H9 (cell line): ENCODE measurements at regions not wholly inside any gene's neighbourhood (a gene's known extent, or its start where the extent isn't known, plus 50 kb on each side); places are given as distances from the start of the nearest gene placed in this dataset.

Experiments
- DNase-seq: peaks from one replicate; pipeline ENCODE4 v3.0.0-alpha.2; 2017
- H2AFZ ChIP-seq: one replicate; pipeline ENCODE4 v1.6.1; 2013; ENCODE audit warnings: mild to moderate bottlenecking, low read length, control low read depth, moderate library complexity
- H2AK5ac ChIP-seq: 2 replicates; pipeline ENCODE4 v1.6.1; 2013; ENCODE audit warnings: low read length, control low read depth, mixed read lengths; ENCODE audit not compliant: insufficient read length
- H2BK120ac ChIP-seq: one replicate; pipeline ENCODE4 v1.6.1; 2013; ENCODE audit warnings: low read depth, mild to moderate bottlenecking, low read length, control low read depth, inconsistent platforms; ENCODE audit not compliant: poor library complexity, severe bottlenecking
- H2BK12ac ChIP-seq: 2 replicates; pipeline ENCODE4 v1.6.1; 2013; ENCODE audit warnings: low read length, control low read depth, mixed read lengths, low read depth; ENCODE audit not compliant: insufficient read length
- H2BK15ac ChIP-seq: 2 replicates; pipeline ENCODE4 v1.6.1; 2013; ENCODE audit warnings: low read depth, low read length, control low read depth
- H2BK20ac ChIP-seq: one replicate; pipeline ENCODE4 v1.6.1; 2013; ENCODE audit warnings: low read depth, mild to moderate bottlenecking, low read length, control low read depth, inconsistent platforms; ENCODE audit not compliant: poor library complexity, severe bottlenecking
- H2BK5ac ChIP-seq: 2 replicates; pipeline ENCODE4 v1.6.1; 2013; ENCODE audit warnings: low read length, control low read depth, mixed read lengths; ENCODE audit not compliant: insufficient read length
- H3K14ac ChIP-seq: 2 replicates; pipeline ENCODE4 v1.6.1; 2013; ENCODE audit warnings: low read length, control low read depth; ENCODE audit not compliant: insufficient read depth
- H3K18ac ChIP-seq: 2 replicates; pipeline ENCODE4 v1.6.1; 2013; ENCODE audit warnings: low read depth, mild to moderate bottlenecking, mixed read lengths, low read length, control low read depth; ENCODE audit not compliant: insufficient read length
- H3K23ac ChIP-seq: 2 replicates; pipeline ENCODE4 v1.6.1; 2013; ENCODE audit warnings: low read length, control low read depth, mixed read lengths, low read depth; ENCODE audit not compliant: insufficient read length
- H3K23me2 ChIP-seq: 2 replicates; pipeline ENCODE4 v1.6.1; 2013; ENCODE audit warnings: low read depth, mild to moderate bottlenecking, mixed read lengths, low read length, control low read depth; ENCODE audit not compliant: insufficient read length, poor library complexity, severe bottlenecking
- H3K27ac ChIP-seq: 2 replicates; pipeline ENCODE4 v1.5.1; 2013; ENCODE audit warnings: low read length, control low read depth, mixed read lengths, low read depth; ENCODE audit not compliant: insufficient read length
- H3K27me3 ChIP-seq: 2 replicates; pipeline ENCODE4 v1.6.1; 2013; ENCODE audit warnings: low read length, control low read depth, inconsistent platforms; ENCODE audit not compliant: insufficient read depth
- H3K4ac ChIP-seq: 2 replicates; pipeline ENCODE4 v1.6.1; 2013; ENCODE audit warnings: low read depth, mild to moderate bottlenecking, control low read depth, inconsistent platforms, low read length, moderate library complexity
- H3K4me1 ChIP-seq: 2 replicates; pipeline ENCODE4 v1.6.1; 2013; ENCODE audit warnings: low read length, control low read depth, inconsistent platforms; ENCODE audit not compliant: insufficient read depth
- H3K4me2 ChIP-seq: 2 replicates; pipeline ENCODE4 v1.6.1; 2013; ENCODE audit warnings: low read length, control low read depth, mixed read lengths; ENCODE audit not compliant: insufficient read length, insufficient read depth
- H3K56ac ChIP-seq: 2 replicates; pipeline ENCODE4 v1.6.1; 2013; ENCODE audit warnings: low read depth, mild to moderate bottlenecking, mixed read lengths, low read length, control low read depth; ENCODE audit not compliant: insufficient read length
- H3K79me1 ChIP-seq: 2 replicates; pipeline ENCODE4 v1.6.1; 2013; ENCODE audit warnings: low read depth, mild to moderate bottlenecking, moderate library complexity, low read length, control low read depth, inconsistent platforms; ENCODE audit not compliant: insufficient read depth, poor library complexity, severe bottlenecking
- H3K79me2 ChIP-seq: 2 replicates; pipeline ENCODE4 v1.6.1; 2013; ENCODE audit warnings: low read length, control low read depth, inconsistent platforms; ENCODE audit not compliant: insufficient read depth
- H3K9ac ChIP-seq: 2 replicates; pipeline ENCODE4 v1.6.1; 2013; ENCODE audit warnings: low read length, control low read depth, mixed read lengths; ENCODE audit not compliant: insufficient read length; ENCODE audit errors: extremely low read depth
- H3K9me3 ChIP-seq: one replicate; pipeline ENCODE4 v1.6.1; 2013; ENCODE audit warnings: low read depth, low read length, inconsistent platforms; ENCODE audit not compliant: control insufficient read depth
- H3T11ph ChIP-seq: one replicate; pipeline ENCODE4 v1.6.1; 2013; ENCODE audit warnings: mild to moderate bottlenecking, low read length, control low read depth, inconsistent platforms
- H4K20me1 ChIP-seq: one replicate; pipeline ENCODE4 v1.6.1; 2013; ENCODE audit not compliant: control insufficient read depth, insufficient read length, insufficient read depth
- H4K5ac ChIP-seq: 2 replicates; pipeline ENCODE4 v1.6.1; 2013; ENCODE audit warnings: low read depth, mild to moderate bottlenecking, mixed read lengths, low read length, control low read depth; ENCODE audit not compliant: insufficient read length
- H4K8ac ChIP-seq: replicated peaks from 2 replicates; pipeline ENCODE4 v1.6.1; 2013; ENCODE audit warnings: low read length, control low read depth, mixed read lengths, low read depth; ENCODE audit not compliant: insufficient read length
- H4K91ac ChIP-seq: 2 replicates; pipeline ENCODE4 v1.6.1; 2013; ENCODE audit warnings: low read depth, mild to moderate bottlenecking, moderate library complexity, mixed read lengths, low read length, control low read depth; ENCODE audit not compliant: insufficient read length
- H3K27ac Mint-ChIP-seq, 3 experiments: 2 replicates in 2 of 3; 3 replicates in 1 of 3; pipeline ENCODE4 v1.8.0; 2020 to 2021; ENCODE audit warnings: mixed read lengths in 3 of 3, mild to moderate bottlenecking in 1 of 3, moderate library complexity in 1 of 3
- H3K27me3 Mint-ChIP-seq: 2 replicates; pipeline ENCODE4 v1.8.0; 2021; ENCODE audit warnings: low read depth, mild to moderate bottlenecking, moderate library complexity, mixed read lengths
- H3K36me3 Mint-ChIP-seq, 3 experiments: 2 replicates in 2 of 3; 3 replicates in 1 of 3; pipeline ENCODE4 v1.8.0; 2020 to 2021; ENCODE audit warnings: low read depth in 3 of 3, mixed read lengths in 3 of 3; ENCODE audit not compliant: insufficient read depth in 1 of 3
- H3K4me1 Mint-ChIP-seq, 2 experiments: 2 replicates each; pipeline ENCODE4 v1.8.0; 2020; ENCODE audit warnings: mixed read lengths in 2 of 2
- H3K4me3 Mint-ChIP-seq, 2 experiments: 2 replicates in 1 of 2; 3 replicates in 1 of 2; pipeline ENCODE4 v1.8.0; 2020 to 2021; ENCODE audit warnings: mild to moderate bottlenecking in 2 of 2, mixed read lengths in 2 of 2, moderate library complexity in 1 of 2
- H3K9me3 Mint-ChIP-seq, 2 experiments: 2 replicates in 1 of 2; 3 replicates in 1 of 2; pipeline ENCODE4 v1.8.0; 2020; ENCODE audit warnings: mild to moderate bottlenecking in 2 of 2, mixed read lengths in 2 of 2, moderate library complexity in 1 of 2
- CTCF ChIP-seq: fragments of 200-600 bp; sonication (generic); conservative IDR thresholded peaks from 3 replicates; pipeline ENCODE4 v1.8.0; 2021; ENCODE audit warnings: antibody characterized with exemption, mild to moderate bottlenecking
- WGBS: extraction: QIAGEN DNeasy Blood & Tissue Kit; methylation state at CpG from one replicate; pipeline ENCODE4 v1.1.7; 2013; ENCODE audit warnings: missing lambda C conversion rate, low lambda C conversion rate, mixed read lengths; ENCODE audit not compliant: insufficient read length; ENCODE audit errors: extremely low coverage; 5-methylcytosine and 5-hydroxymethylcytosine counted together

GRCh38 chr12:89257340-89257739, 95.0 kb downstream of the DUSP6 start:
- Histone ChIP-seq H2BK20ac (no peak overlapping the region), H3K27ac (no peak overlapping the region), H2BK5ac (no peak overlapping the region), H3K9ac (no peak overlapping the region), H3K56ac (no peak overlapping the region), H3K9me3 (no peaks in the 10 kb centered on the region), H3K4ac (no peak overlapping the region), H3K18ac (no peak overlapping the region), H3K23me2 (no peaks in the 10 kb centered on the region), H3K79me2 (no peaks in the 10 kb centered on the region), H3K79me1 (no peaks in the 10 kb centered on the region), H3K23ac (no peak overlapping the region), H2BK120ac (no peak overlapping the region), H4K91ac (no peak overlapping the region), H3K4me1 (no peaks in the 10 kb centered on the region), H3K4me2 (no peak overlapping the region), H2BK12ac (no peak overlapping the region), H3K27me3 (peaks cover 3% of the 10 kb centered on the region; the same call in 1 of the 2 replicates), H4K8ac (no peak overlapping the region), H2AFZ (no peak overlapping the region), H2BK15ac (no peak overlapping the region), H4K5ac (no peak overlapping the region), H3K14ac (no peak overlapping the region), H4K20me1 (no peaks in the 10 kb centered on the region), H2AK5ac (no peak overlapping the region), H3T11ph (no peak overlapping the region)
- Mint-ChIP-seq H3K27me3 (peaks cover 2% of the 10 kb centered on the region; the same call in 1 of the 2 replicates), H3K36me3 (peaks cover 0 to 2% (median 0%) of the 10 kb centered on the region in 3 experiments; a peak in 3 of 7 replicates), H3K9me3 (peaks cover 5 to 7% of the 10 kb centered on the region in 2 experiments; a peak in 2 of 5 replicates), H3K27ac (no peak overlapping the region), H3K4me3 (no peak overlapping the region), H3K4me1 (peaks cover 9 to 18% of the 10 kb centered on the region in 2 experiments)
- DNase-seq: no peak
- no CpG with 5 or more reads among the region's 5 CpGs for WGBS
- no peak for TF ChIP-seq CTCF
